ENCODE measurements at regions not wholly inside any gene's neighbourhood (a gene's known extent, or its start where the extent isn't known, plus 50 kb on each side); places are given as distances from the start of the nearest gene placed in this dataset.
"Not testable (repeated sequence)": the region's sequence is repeated elsewhere in the genome, so short reads cannot be mapped to it uniquely, and the experiment has no call there.

DNA sequence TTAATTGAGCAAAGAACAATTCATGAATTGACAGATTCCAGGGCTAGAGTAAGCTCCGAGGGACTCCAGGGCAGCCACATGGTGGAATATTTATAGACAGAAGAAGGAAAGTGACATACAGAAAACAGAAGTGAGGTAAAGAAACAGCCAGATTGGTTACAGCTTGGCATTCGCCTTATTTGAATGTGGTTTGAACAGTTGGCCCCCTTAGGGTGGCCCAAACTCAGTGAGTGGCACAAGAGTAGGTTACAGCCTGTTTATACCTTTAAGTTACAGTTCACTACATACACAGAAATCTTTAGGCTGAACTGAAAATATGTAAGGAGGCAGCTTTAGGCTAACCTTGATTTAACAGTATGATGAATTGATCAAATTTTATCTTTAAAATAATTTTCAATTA lies 174.5 kb upstream of the CNOT2 start:
- no peak for ATAC-seq
- intact Hi-C loops (cut with DNase I) = no loop called here
- no peak for DNase-seq

DNA sequence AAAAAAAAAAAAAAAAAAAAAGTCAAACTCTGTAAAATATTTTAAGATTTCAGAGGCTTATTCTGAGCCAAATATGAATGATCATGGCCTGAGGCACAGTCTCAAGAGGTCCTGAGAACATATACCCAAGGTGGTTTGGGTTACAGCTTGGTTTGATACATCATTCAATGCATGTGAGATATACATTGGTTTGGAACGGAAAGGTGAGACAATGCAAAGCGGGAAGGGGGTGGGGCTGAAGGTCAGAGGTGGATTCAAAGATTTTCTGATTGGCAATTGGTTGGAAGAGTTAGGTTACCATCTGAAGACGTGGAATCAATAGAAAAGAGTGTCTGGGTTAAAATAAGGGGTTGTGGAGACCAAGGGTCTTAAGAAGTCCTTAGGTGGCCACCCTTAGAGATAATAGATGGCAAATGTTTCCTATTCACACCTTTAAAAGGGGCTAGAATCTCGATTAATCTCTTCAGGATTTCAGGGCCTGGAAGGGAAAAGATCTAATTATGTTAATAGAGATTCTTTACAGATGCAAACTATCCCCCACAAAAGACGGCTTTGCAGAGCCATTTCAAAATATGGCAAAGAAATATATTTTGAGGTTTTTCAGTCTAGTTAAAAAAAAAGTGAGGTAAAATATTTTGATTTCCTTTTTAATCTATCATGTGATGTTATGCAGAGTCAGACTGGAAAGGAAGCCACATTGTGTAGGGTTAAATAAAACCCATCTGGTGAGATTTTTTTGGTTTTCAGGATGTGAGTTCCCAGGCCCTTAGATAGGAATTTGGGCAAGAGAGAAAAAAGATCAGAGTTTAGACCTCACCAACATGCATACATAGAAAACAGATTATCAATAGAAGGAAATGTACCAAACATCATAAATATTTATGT lies 173.8 kb upstream of the CNOT2 start:
- DNase-seq (no peak), ATAC-seq (no peak)
- intact Hi-C loops (cut with DNase I) = no loop called here

DNA sequence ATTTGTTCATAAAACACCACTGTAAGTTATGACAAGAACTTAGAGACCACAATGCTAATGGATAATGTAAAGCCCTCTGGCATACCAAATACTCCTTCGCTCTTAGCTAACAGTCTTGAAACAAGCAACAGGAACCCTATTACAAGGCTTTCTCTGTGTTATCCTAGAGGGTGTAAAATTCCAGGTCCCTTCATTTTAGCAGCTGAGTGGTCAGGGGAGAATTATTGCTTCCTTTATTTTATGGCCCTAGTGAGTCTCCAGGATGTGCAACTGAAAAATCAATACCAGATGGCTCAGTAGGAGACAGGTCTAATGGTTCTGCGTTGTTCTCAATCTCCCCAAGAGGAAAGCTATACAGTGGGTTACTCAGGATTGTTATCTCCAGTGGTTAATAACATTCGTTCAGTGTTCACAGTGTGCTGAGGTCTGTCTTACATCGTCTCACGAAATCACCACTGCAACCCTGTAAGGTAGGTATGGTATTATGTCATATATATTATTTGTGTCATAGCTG lies 172.7 kb upstream of the CNOT2 start:
- ATAC-seq (no peak), DNase-seq (no peak)
- intact Hi-C loops (cut with DNase I) = no loop called here

DNA sequence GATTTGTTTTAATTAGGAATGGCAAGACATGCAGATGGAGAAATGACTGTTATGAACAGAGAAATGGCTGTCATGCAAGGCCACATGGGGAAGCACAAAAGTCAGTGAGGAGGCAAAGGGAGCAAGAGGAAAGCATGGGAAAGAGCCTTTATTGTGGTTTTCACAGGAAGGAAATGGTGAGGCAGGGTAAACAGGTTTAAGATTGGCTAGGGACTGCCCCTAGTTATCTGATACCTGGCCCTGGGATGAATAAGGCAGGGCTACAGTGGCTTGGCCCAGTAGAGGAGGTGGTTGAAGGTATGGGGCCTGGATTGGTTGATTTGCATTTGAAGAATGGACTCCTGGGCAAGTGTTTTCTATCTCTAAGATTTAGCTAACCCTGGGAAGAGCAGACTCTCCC lies 168.7 kb upstream of the CNOT2 start:
- intact Hi-C loops (cut with DNase I) = no loop called here
- ATAC-seq (no peak), DNase-seq (no peak)

DNA sequence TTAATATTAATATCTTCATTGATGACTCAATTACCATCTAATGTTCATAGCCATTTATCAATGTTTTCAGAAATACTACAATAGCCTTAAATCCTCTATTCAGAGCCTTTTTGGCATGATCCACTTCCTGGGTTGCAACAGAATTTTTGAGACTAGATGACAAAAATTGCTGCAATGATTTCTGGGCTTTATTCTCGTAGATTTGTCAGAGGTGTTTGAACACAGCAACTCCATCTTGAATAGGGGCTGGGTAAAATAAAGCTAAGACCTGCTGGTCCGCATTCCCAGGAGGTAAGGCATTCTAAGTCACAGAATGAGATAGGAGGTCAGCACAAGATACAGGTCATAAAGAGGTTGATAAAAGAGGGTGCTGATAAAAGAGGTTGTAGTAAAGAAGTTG lies 165.8 kb upstream of the CNOT2 start:
- no peak for DNase-seq
- no peak for ATAC-seq
- intact Hi-C loops (cut with DNase I) = no loop called here

DNA sequence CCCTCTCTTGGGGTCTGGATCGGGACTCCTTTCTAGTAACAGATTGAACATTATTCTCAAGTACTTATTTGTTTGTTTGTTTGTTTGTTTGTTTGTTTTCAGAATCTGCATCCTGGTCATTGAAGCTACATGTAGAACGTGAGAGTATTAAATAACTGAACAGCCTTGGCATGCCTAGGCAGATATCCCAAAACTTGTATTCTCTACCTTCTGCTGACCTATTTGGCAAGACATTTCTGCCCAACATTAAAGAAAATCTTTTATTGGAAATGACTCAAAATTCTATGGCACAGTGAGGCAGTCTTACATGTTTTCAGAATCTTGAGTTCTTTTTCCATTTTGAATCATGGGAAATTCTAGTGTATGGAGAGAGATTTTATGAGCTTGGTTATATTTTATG lies 165.1 kb upstream of the CNOT2 start:
- intact Hi-C loops (cut with DNase I) = no loop called here
- DNase-seq = no peak
- ATAC-seq = no peak

DNA sequence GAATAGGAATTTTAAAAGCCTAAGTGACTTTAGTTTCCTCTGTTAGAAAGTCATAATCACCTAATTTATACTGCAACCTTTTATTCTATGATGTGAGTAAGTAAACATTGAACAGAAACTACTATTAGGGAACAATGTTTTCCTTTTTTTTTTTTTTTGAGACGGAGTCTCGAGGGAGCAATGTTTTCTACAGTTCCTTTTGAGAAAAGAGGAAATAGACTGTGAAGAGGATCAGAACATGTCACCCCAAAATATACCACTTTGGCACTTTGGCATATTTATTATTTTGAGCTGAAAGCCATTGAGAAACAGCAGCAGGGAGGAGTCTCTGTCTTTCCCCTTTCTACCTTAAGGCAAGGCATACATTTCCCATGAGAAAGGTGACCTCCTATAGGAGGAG lies 162.7 kb upstream of the CNOT2 start:
- intact Hi-C loops (cut with DNase I) = no loop called here
- ATAC-seq = no peak
- DNase-seq = no peak

DNA sequence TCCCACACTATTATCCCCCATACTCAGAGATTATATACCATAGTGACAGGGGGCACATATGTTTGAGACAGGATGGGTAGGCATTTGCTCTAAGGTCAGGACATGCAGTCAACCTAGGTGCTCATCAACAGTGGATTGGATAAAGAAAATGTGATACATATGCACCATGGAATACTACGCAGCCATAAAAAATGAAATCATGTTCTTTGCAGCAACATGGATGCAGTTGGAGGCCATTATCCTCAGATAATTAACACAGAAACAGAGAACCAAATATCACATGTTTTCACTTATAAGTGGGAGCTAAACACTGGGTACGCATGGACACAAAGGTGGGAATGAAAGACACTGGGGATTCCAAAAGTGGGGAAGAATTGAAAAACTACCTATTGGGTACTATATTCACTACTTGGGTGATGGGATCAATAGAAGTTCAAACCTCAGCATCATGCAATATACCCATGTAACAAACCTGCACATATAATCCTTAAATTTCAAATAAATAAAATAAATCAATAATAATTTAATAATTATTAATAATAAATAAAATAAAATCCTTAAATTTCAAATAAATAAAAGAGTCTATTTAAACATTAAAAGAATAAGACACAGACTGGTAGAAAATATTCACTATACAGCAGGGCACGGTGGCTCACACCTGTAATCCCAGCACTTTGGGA lies 160.1 kb upstream of the CNOT2 start:
- intact Hi-C loops (cut with DNase I) = no loop called here
- no peak for ATAC-seq
- DNase-seq = no peak

DNA sequence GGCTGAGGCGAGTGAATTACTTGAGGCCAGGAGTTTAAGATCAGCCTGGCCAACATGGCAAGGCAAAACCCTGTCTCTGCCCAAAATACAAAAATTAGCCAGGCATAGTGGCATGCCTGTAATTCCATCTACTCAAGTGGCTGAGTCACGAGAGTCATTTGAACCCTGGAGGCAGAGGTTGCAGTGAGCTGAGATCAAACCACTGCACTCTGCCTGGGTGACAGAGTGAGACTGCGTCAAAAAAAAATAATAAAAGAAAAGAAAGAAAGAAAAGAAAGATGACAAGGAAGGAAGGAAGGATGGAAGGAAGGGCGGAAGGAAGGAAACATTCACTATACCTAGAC lies 159.6 kb upstream of the CNOT2 start:
- no peak for DNase-seq
- ATAC-seq = no peak
- intact Hi-C loops (cut with DNase I) = no loop called here

DNA sequence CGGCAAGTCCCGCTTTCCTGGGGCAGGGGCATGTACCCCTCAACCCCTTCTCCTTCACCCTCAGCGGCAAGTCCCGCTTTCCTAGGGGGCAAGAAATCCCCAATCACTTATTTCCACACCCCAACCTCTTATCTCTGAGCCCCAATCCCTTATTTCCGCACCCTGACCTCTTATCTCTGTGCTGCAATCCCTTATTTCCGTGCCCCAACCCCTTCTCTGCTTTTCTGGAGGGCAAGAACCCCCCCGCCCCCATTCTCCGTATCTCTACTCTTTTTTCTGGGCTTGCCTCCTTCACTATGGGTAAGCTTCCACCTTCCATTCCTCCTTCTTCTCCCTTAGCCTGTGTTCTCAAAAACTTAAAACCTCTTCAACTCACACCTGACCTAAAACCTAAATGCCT lies 156.9 kb upstream of the CNOT2 start:
- ATAC-seq; intact Hi-C loops (cut with DNase I); DNase-seq: not testable (repeated sequence)

DNA sequence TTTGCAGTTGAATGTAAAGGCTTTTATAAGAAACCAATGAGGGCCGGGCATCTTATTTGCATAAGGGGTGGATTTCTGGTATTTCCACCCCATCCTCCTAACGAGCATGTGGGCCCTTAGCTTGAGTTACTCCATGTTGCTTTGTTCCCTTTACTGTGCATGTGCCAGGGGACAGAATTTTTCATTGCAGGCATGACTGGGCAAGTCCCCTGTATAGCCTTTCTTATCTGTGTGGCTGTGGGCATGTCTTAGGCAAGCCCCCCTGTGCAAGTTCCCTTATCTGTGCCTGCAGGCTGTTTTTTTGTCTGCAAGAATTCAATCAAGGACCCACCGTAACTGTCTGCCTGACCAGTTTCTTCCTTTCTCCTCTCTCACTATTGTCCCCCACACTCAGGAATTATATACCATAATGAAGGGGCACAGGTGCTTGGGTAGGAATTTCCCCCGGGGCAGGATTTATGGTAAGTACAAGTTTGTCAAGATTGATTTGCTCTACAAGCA lies 152.2 kb upstream of the CNOT2 start:
- DNase-seq (no peak), ATAC-seq (no peak)
- intact Hi-C loops (cut with DNase I) = no loop called here

DNA sequence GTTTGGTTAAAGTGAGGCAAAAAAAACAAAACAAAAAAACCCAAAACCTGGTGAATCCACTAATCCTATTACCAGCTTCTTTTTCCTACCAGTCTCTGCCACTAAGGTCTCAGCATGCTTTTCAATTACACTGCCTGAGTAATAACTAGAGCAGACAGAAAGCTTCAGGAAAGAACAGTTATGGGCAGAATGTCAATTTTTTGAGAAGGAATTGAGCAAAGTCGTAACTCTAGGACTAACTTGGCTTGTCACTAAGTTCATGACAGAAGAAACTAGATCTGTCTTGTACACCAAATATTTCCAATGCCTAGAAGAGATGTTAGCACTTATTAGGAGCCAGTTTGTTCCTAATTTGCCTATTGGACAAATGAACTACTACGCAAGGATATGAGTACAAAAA lies 148.8 kb upstream of the CNOT2 start:
- ATAC-seq (peak; percentile 31 to 65), DNase-seq (no peak)
- intact Hi-C loops (cut with DNase I) = no loop called here

DNA sequence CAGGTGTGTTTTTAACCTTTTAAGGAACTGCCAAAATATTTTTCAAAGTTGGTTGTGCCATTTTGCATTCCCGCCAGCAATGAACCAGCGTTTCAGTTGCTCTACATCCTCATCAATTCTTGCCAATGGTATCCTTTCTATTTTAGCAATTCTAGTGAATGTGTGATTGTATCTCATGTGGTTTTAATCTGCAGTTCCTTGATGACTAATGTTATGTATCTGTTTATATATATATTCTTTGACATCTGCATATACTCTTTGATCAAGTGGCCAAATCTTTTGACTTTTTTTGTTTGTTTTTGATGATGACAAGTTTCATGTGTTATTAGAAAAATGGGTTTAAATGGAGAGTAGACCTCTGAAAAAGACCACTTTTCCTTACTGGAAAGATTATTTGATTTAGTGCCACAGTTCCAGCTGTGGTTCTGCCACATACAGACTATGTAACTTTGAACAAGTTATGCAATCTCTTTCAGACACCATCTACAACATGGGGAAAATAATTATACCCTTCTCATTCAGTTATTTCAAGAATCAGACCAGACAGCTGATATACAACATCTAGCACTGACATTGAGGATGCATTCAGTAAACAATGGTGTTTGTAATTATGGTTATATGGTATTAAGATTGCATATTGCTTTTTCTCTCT lies 146.3 kb upstream of the CNOT2 start:
- no peak for DNase-seq
- no peak for ATAC-seq
- intact Hi-C loops (cut with DNase I) = no loop called here

DNA sequence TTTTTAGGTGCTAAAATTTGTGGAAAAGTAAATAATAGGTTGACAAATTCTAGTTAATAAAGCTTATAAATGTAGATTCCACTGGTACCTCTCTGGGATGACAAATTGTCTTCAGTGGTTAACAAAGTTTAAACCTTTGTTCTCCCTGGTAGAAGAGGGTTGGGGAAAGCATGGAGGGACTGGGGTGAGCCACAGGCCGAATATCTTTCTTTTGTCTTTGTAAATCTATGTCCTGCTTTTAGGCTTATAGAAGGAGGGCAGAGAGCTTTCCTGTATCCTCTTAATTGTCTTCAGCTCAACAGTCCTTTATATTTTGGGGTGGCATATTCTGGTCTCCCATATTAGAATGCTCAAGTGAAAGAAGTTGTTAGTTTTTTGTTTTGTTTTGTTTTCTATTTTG lies 142.2 kb upstream of the CNOT2 start:
- DNase-seq (no peak), ATAC-seq (no peak)
- intact Hi-C loops (cut with DNase I) = no loop called here

DNA sequence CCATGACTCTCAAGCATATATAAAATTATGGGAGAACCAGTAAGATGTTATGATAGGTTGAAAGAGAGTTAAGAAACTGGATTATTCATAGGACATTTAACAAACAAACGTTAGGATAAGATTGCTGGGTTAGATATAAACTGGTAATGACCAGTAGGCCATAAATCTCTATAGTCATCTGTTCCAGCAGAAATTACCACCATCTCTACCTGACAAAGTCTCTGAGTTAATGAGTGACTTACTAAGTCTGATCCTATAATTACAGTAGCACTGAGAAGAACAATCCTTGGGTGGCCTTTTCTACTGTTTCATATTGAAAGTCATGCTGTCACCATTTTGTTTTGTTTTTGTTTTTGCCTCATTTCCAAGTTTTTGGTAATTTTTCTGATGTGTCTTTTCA lies 136.9 kb upstream of the CNOT2 start:
- intact Hi-C loops (cut with DNase I) = no loop called here
- DNase-seq (no peak), ATAC-seq (no peak)

DNA sequence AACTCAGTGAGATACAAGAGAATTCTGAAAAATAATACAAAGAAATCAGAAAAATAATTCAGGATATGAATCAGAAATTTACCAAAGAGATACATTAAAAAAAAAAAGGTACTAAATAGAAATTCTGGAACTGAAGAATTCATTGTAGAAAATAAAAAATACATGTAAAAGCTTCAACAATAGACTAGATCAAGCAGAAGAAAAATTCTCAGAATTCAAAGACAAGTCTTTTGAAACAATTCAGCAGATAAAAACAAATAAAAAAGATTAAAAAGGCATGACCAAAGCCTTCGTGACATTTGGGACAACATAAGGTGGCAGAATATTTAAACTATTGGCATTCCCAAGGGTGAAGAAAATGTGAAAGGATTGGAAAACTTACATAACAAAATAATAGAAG lies 133.1 kb upstream of the CNOT2 start:
- intact Hi-C loops (cut with DNase I) = no loop called here
- ATAC-seq (no peak), DNase-seq (no peak)

DNA sequence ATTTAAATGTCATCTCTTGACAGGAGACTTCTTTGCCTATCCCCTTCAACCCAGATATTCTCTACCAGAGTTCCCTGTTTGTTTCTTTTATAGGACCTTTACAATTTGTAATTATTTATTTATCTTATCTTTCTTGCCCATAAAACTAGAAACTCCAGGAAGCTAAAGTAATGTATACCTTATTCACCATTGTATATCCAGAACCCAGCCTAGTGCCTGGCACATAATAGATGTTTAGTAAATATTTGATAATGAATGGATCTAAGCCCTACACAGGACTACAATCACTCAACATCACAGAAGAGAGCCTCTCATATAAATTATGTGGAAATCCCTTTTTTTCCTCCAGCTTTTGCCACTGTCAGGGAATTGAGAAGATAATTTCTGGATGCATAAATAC lies 125.6 kb upstream of the CNOT2 start:
- no peak for DNase-seq
- no peak for ATAC-seq
- intact Hi-C loops (cut with DNase I) = no loop called here

DNA sequence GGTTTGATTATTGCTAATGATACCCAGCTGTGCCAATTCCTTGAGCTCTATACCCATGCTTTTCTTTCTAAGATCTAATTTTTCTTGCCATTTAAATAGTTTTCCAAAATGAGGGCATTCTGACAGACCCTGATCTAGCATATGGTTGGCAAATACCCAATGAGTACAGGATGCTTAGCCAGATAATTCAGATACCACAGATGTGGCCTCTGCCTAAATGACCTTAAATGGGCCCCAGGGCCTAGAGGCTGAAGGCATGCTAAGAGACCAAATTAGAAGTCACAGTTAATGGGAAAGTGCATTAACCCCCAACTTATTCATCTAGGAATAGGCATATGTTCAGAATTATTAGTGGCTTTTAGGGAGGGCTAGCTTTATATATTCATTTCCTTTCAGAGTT lies 122.3 kb upstream of the CNOT2 start:
- ATAC-seq (no peak), DNase-seq (no peak)
- intact Hi-C loops (cut with DNase I) = no loop called here

DNA sequence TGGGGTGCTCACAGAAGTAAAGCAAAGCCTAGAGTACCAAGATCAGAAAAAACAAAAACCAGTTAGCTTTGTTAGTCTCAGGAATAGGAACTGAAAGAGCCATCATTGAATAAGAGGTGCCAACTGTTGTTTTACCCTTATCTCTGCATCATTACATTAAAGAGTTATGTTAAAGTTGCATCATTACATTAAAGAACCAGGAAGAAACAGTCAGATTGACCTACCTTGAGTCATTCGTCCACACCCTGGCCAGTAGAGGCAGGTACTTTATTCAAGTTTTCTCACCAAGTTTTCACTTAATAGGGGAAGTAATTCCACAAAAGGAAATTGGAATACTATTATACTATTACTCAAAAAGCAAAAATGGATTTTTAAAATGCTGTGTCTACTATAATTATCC lies 121.7 kb upstream of the CNOT2 start:
- DNase-seq (no peak), ATAC-seq (no peak)
- intact Hi-C loops (cut with DNase I) = no loop called here

DNA sequence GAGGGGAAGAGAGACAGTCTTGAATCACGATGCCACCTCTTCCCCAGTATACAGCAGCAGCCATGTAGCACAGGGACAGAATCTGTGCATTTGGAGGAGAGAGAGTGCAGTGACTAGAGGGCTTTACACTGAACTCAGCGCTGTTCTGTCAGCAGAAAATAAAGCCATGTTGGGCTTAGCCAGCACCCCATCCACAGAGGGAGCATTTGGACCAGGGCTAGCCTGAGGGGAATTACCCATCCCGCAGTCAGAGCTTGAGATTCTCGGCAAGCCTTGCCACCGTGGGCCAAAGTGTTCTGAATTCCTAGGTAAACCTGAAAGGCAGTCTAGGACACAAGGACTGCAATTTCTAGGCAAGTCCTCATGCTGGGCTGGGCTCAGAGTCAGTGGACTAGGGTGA lies 120.4 kb upstream of the CNOT2 start:
- DNase-seq (no peak), ATAC-seq (no peak)
- intact Hi-C loops (cut with DNase I) = no loop called here
